ENCODE measurements at regions not wholly inside any gene's neighbourhood (a gene's known extent, or its start where the extent isn't known, plus 50 kb on each side); places are given as distances from the start of the nearest gene placed in this dataset. TPM values are rescaled to one million over a fixed set of nuclear protein-coding genes. Genes with fewer than 3 reads are reported as not detected.

DNA sequence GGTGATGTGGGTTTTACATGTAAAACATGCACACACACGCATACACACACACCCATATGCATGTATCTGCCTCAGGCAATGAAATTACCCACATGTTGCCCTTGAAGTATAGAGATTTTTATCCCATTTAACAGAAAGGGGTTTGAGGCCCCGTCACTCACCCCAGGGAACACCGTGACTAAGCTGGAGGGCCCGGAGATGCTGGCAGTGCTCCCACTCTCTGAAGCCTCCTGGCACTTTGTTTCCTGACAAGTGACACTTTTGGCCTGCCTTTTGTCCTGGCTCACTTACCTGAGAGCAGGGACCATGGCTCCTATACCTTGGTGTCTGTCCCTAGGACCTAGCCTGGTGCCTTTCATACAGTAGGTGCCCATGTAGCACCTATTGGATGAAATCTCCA lies 50.0 kb upstream of the TNRC6C start:
- ChIA-PET CTCF (no interaction called here), POLR2A (interaction anchor here (1.2 kb wide), 1 partner anchor 49 kb away, joined by 3 read pairs; no protein-coding TSS in a partner anchor)
- no peaks in the 10 kb centered on the region for H3K36me3 Mint-ChIP-seq (ENCODE audit: low read depth)
- no peaks in the 10 kb centered on the region for H3K9me3 Mint-ChIP-seq
- H3K9me3 ChIP-seq (ENCODE audit: control insufficient read depth in 1 of 2, insufficient read depth in 1 of 2, low read length in 2 of 2) = no peaks in the 10 kb centered on the region
- TF ChIP-seq, protein P1, sequence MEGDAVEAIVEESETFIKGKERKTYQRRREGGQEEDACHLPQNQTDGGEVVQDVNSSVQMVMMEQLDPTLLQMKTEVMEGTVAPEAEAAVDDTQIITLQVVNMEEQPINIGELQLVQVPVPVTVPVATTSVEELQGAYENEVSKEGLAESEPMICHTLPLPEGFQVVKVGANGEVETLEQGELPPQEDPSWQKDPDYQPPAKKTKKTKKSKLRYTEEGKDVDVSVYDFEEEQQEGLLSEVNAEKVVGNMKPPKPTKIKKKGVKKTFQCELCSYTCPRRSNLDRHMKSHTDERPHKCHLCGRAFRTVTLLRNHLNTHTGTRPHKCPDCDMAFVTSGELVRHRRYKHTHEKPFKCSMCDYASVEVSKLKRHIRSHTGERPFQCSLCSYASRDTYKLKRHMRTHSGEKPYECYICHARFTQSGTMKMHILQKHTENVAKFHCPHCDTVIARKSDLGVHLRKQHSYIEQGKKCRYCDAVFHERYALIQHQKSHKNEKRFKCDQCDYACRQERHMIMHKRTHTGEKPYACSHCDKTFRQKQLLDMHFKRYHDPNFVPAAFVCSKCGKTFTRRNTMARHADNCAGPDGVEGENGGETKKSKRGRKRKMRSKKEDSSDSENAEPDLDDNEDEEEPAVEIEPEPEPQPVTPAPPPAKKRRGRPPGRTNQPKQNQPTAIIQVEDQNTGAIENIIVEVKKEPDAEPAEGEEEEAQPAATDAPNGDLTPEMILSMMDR (IDR thresholded peaks at IDR 0.05) = no peak
- H3K4me3 Mint-ChIP-seq = no peak overlapping the region
- ATAC-seq (ENCODE audit: poor library complexity) (no peak), DNase-seq (no peak)
- H3K27me3 ChIP-seq (ENCODE audit: control insufficient read depth in 1 of 2, insufficient read depth in 2 of 2, low read length in 2 of 2) = no peaks in the 10 kb centered on the region
- H3K27ac ChIP-seq (ENCODE audit: low read depth in 1 of 2, low read length in 2 of 2) = no peak overlapping the region
- intact Hi-C loops (cut with DNase I, micrococcal nuclease) = no loop called here
- no peaks in the 10 kb centered on the region for H3K4me1 Mint-ChIP-seq (ENCODE audit: low read depth)
- H3K4me3 ChIP-seq (ENCODE audit: low read length) = no peak overlapping the region
- H3K27me3 Mint-ChIP-seq = no peaks in the 10 kb centered on the region
- H3K4me1 ChIP-seq (ENCODE audit: insufficient read depth, low read length) = no peaks in the 10 kb centered on the region
- no peaks in the 10 kb centered on the region for H3K36me3 ChIP-seq (ENCODE audit: insufficient read depth, low read length)
- no peak overlapping the region for H3K27ac Mint-ChIP-seq

Small RNA genes in the stretch of these regions (microRNA-seq; reads per million reads assigned to microRNA genes)
- gene MIR4316 (ENCODE audit: borderline microRNAs expressed, borderline replicate concordance) = not detected
